Activated CD4-positive, alpha-beta T cell treated with anti-CD3 and anti-CD28 coated beads, Interleukin-2, amount 50 U/mL, for 1 hour (primary cell): ENCODE measurements at regions not wholly inside any gene's neighbourhood (a gene's known extent, or its start where the extent isn't known, plus 50 kb on each side); places are given as distances from the start of the nearest gene placed in this dataset.
"Not testable (repeated sequence)": the region's sequence is repeated elsewhere in the genome, so short reads cannot be mapped to it uniquely, and the experiment has no call there.

Experiments used
- DNase-seq: peaks from one replicate; pipeline ENCODE4 v3.0.0-alpha.2; 2020

DNA sequence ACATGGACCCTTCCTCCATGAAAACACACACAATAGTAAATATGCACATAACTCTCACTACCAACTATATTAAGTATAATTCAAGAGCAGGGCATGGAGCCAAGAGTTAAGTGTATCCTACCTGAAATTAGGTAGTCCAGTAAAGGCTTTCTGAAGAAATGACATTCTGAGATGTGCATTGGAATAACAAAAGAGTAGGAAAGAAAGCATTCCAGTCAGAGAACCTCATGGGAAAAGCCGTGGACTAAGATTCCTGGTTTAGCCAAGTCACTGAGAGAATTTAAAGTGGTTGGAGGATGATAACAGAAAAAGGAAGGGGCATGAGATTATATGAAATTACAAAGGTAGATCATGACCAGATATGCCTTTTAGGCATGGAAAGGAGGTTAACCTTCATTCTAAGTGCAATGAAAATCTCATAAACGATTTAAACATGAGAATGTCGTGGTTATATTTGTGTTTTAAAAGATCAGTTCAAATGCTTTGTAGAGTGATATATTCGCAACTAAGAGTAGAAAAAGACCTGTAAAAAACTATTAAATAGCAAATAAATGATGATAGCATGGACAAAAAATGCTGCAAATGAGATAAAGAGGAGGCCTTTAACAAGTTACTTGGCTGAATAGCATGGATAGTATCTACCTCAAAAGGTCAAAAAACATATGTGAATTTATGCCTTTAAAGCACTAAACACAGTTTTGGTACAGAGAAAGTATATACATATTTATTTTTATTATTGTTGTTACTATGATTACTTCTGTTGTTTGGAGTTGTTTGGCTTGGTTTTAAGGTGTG, 767.4 kb upstream of the GHITM start:
- DNase-seq, result no peak

DNA sequence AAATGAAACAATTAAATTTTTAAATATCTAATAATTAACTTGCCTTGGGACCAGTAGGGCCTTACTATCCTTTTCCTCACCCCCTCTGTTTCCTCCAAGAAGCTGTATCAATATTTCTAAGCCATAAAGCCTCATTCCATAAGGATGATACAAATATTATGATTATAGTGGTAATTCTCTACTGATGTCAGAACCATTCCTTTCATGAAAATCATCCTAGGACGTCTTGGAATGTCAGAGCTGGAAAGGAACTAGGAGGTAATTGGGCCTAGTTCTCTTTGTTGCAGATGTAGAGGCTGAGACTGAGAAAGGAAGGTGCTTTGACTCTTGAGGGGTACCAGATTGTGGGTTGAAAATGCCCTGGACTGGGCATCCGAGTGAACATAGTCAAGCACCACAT, 766.7 kb upstream of the GHITM start:
- DNase-seq, result no peak

DNA sequence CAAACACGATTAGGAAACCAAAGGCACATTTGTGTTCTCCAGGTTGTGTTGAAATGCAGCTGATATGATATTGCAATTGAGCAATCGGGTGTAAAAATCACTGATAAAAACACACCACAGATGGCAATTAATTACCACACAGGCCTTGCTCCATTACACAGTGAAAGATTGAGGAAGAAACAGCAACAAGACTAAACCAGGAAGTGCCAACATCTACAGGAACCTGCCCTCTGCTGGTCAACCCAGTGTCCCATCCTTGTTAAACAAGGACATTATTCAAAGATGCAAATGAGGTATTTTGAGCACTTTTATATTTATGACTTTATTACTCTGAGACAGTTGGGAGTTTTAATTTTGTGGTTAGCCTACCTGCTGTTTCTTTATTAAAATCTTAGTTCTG, 765.6 kb upstream of the GHITM start:
- DNase-seq, result no peak

DNA sequence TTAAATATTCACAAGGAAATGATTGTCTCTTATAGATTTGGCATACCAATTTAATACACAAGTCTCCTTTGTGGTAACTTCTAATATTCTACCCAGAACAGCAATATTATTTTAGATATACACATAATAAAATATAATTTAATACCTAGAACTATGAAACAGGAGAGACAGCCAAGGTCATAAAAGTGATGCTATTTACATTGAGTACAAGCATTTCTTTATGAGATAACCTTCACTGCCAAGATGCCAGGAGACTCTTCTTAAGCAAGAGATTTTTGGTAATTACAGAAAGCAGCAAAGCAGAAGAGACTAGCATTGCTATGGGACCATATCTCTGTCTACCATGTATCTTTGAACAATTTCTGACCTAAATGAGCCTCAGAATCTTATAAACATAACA, 764.6 kb upstream of the GHITM start:
- no peak for DNase-seq

DNA sequence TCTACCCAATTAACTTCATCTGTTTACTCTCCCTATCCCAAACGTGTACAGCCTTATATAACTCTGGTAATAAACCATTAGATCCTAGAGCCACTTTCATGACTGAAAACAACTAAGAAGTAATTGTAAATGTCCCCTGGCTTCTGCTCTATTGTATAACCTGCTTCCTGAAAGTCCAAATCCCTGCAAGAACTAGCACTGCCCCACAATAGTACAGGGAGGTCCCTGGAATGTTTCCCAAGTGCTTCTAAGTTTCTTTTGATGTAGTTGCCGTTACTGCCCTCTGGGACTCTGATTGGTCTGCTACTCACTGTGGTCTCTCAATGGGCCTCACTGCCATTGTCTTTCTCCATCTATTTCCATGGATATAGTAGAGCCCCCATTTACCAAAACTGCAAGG, 764.0 kb upstream of the GHITM start:
- DNase-seq, result no peak

DNA sequence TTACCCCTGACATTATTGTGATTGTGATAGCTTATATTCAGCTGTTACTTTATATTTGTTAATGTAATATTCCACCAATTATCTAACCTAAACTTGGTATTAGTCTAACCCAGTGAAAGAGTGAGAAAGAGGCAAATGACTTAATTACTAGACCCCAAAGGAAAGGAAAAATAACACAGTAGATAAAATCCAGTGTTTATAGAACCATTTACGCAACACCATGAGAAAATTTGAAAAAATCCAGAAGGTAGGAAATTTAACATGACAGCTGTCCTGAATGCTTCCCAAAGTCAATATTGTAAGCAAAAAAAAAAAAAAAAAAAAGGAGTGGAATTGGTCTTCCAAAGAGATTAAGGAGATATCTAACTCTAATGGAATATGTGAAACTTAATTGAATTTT, 741.5 kb upstream of the GHITM start:
- no peak for DNase-seq

DNA sequence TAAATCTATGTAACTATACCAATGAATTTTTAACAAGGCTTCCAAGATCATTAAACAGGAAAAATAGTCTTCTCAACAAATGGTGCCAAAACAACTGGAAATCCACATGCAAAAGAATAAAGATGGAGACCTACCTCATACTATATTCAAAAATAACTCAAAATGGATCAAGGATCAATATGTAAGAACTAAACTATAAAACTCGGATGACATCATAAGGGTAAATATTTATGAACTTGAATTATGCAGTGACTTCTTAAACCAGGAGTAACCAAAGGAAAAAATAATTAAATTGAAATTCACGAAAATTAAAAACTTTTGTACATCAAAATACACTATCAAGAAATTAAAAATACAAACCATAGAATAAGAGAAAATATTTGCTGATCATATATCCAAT, 728.7 kb upstream of the GHITM start:
- no peak for DNase-seq

DNA sequence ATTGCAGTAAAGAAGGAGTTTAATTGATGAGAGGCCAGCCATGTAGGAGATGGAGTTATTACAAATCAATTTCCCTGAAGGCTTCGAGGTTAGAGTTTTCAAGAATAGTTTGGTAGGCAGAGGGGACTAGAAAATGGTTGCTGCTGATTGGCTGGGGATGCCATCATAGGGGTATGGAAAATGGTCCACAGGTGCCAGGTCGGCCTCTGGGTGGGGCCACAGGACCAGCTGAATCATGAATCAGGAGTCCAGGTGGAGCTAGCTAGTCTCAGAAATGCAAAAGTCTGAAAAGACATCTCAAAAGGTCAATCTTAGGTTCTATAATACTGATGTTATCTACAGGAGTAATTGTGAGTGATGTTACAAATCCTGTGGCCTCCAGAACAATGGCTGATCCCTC, 714.0 kb upstream of the GHITM start:
- DNase-seq, result no peak

DNA sequence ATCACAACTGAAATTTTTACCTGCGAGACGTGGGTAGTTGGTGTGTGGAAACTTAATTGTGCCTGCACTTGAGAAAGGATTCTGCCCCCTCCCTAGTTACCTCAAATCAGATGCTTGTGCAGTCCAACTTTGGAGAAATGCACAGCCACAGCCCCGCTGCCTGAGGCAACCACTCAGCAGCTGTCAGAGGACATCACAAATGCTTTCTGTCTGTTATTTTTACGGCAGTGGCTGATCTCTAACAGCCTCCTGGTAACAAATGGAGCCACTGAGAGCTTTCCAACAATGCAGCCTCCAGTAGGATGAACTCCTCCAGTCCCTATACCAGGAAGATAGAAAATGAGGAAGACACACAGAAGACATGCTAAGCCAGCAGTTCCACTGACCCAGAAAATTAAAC, 712.2 kb upstream of the GHITM start:
- DNase-seq, result no peak

DNA sequence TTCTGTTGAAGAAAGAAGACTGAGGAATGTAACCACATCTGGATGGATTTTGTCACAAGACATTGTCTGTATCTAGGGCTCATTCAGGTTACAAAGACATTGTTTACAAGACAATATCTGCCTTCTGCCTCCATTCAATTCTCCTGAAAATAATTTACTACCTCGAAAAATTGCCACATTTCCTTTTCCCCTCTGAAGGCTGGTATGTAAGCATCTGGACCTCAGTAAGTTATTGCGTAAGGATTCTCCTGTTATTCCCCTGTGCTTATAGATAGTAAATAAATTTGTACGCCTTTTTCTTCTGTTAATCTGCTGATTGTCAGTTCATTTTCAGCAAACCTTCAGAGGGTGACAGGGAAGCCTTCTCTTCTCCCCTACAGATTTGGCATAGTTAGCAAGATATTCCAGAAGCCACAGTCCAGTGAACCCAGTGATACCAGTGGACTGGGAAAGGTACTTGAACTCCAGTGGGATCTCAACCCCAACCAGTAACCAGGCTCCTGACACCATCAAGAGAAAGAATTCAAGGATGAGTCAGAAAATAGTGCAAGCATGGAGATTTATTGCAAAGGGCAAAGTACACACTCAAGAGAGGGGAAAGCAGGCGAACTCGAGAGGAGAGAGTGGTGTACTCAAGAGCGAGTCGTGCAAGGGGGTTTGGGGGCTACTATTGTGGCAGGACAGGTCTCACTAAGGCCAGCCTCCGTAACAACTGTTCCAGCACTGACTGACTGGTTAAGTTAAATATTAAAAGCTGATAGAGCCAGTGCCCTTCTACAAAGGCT, 706.9 kb upstream of the GHITM start:
- no peak for DNase-seq

DNA sequence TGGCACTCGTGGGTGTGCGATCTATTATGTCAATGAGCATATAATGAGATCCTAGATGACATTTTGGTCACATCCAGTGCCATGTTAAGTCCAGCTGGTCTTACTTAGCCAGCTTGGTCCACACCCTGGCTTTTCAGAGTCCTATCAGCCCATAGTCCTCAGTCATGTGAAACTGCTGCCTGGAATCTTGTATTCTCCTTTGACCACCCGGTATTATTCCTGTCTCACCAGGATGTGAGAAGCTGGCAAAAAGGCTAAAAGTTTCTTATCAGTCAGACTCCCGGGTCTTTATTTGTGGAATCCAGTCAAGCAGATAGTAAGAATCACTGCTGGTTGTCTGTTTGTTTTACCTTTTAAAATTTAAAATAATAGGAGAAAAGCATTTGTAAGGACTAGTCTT, 705.6 kb upstream of the GHITM start:
- no peak for DNase-seq

DNA sequence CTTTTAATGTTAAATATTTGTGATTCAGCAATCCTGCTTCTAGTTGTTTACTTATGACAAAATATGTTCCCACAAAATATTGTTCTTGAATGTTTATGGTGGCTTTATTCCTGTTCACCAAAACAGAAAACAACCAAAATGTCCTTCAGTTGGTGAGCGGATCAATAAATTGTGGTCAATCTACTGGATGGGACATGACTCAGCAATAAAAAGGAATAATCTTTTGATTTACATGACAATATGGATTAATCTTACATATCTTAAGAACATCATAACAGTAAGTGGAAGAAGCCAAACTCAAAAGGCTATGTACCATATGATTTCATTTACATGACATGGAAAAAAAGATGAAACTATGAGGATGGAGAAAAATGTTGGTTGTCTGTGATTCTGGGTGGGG, 691.3 kb upstream of the GHITM start:
- DNase-seq, result no peak

DNA sequence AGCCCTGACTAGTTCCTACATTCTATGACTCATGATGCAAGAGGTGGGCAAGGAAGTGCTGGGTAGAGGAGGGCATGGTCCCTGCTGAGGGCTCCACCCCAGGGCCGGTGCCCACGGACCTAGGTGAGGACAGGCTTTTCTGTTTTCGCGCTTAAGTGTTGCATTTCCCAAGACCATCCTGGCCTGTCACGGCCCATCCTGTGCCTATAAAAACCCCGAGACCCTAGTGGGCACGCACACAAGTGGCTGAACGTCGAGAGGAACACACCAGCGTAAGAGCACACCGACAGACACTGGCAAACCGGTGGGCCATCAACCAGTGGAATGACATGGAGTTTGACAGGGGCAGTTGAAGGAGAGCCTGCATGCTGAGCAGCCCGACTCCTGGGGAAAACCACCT, 680.7 kb upstream of the GHITM start:
- DNase-seq, result no peak

DNA sequence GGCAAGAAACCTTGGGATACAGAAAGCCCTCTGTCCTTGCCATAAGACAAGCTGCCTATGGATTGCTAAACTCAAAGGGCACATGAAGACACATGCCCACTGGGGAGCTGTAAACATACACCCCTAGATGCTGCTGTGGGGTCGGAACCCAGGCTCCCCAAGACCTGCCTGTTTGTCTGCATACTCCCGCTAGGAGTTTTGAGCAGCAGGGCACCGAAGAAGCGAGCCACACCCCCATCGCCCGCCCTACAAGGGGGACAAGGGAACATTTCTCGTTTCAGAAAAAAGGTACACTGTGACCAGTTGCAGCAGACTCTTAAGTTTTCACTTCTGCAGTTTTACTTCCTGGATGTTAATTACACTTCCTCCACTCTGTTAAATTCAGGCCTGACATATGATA, 680.2 kb upstream of the GHITM start:
- DNase-seq, result no peak

DNA sequence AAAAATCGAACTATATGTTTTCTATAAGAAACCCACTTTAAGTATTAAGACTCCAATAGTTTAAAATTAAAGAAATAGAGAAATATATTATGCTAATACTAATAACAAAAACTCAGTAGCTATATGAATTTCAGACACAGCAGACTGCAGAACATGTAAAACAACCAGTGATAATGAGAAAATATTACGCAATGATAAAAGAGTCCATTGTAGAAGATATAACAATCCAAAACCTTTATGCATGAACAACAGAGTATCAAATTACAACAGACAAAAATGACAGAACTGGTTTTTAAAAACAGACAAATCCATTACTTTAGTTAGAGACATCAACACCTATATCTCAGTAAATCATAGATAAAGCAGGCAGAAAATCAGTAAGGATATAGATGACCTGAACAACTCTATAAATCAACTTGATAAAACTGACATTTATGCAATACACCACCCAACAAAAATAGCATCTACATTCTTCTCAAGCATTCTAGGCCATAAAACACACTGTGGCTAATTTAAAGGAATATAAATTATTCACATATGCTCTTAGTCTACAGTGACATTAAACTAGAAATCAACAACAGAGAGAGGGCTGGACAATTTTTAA, 669.5 kb upstream of the GHITM start:
- DNase-seq, result no peak

DNA sequence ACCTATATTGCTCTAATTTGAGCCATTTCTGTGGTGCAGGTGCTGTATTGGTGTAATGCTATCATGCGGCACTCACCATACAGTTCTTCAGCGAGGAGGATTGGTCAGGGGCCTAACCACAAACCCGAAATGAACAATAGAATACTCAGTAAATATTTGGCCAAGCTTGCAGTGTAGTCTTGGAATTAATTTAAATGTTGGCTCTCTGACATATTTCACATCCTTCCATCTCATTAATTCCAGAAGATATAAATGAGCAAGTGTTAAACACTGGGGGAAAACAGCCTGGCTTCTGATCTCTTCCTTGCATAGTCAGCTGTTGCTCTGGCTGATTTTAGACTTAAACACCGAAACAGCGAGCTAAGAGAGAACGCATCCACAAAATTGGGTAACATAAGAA, 663.1 kb upstream of the GHITM start:
- DNase-seq, result no peak

DNA sequence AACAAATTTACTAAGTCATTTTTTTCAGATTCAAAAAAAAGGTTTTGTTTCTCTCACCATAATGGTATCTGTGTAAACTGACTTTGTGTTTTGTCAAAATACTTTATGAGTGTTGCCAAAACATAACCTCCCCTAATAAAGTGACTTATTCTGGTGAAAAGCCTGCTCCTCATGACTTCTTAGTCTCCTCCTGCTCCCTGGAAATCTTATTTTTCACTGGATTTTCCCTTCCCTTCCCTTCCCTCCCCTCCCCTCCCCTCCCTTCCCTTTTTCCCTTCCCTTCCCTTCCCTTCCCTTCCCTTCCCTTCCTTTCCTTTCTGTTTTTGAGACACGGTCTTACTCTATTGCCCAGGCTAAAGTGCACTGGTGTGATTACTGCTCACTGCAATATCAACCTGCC, 650.1 kb upstream of the GHITM start:
- no peak for DNase-seq

DNA sequence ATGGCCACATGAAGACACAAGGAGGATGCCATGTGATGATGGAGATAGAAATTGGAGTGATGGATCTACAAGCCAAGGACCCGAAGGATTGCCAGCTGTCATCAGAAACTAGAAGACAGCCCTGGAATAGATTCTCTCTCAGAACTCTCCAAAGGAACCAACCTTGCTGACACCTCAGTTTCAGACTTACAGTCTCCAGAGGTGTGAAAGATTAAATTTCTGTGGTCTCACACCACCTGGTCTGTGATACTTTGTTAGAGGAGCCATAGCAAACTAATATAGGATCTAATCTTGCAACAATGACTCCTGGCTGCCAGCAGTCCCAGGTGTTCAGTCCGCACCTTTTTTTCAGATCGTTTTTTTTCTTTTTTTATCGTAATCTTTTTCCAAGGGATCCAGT, 647.3 kb upstream of the GHITM start:
- no peak for DNase-seq

DNA sequence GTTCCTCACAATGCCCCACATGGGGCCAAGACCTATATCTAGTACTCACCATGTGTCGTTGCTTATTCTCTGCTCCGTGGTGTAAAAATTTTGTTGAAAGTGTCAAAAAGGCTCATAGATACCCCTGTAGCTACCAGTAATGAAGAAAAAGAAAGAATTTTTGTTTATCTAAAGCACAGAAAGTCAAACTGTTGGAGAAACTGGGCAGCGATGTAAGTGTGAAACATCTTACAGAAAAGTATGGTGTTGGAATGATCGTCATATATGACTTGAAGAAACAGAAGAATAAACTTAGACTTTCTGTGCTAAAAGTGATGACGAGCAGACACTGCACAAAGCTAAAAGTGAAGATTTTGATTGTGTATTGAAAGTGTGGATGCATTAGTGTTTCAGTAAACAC, 626.6 kb upstream of the GHITM start:
- DNase-seq, result no peak

DNA sequence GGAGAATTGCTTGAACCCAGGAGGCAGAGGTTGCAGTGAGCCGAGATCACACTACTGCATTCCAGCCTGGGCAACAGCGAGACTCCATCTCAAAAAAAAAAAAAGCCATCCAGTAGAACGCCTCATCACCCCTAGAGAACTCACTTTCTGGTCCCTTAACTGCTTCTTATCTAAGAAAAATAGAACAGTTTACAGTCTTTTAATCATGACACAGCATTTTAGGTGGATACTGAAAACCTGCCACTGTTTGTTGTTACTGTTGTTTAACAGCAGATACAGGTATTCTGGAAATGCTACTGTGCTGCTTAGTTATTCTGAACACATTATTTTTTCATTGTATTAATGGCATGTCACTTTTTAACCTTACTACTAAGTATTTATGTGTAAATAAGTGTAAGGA, 624.3 kb upstream of the GHITM start:
- DNase-seq, result no peak

DNA sequence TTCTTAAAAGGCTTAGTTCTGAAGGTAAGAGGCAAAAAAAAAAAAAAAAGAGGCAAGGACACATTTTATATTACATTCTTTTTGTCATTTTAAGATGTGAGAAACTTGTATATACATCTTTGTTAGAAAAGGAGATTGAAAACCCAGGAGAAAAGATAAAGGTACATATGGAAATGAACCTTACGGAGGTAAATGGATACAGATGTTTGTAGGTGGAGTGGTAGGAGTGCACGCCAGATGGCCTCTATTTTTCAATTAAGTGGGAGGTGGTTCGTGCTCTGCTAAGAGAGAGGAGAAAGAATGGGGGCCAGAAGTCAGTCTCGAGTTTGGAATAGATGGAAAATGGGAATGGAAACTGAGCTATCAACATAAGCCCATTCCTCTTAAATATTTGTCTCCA, 622.5 kb upstream of the GHITM start:
- DNase-seq, result no peak

DNA sequence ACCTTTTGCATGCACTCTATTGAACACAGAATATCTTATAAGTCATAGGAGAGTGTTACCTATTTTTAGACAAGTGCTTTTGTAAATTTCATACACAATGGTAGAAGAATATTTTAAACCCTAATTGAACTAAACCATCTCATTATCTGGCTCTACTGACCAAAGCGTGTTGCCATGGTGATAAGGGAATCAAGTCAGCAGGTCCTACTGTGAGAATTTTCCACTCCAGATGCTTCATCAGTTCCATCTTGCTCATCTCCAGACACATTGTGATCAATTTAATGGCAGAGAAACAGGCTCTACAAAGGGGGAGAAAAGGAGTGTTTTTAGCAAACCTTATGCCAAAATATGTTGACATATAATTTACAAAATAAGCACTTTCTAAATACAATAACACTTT, 621.9 kb upstream of the GHITM start:
- no peak for DNase-seq

DNA sequence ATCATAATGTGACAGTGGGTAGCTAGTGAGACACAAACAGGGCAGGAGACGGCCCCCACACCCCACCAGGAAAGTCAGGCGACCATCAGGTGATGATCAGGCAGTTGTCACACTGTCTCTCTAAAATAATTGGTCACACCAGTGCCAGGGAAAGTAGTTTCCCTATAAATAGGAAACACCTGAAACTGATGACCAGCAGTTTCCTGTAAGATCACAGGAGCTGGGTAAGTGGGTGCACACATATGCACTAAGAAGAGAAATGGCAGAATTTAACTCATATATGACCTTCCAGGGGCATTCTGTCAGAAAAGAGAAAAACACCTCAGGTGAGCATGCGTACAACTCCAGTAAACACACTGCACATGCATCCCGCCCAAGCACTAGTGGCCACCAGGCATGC, 620.5 kb upstream of the GHITM start:
- DNase-seq, result no peak

DNA sequence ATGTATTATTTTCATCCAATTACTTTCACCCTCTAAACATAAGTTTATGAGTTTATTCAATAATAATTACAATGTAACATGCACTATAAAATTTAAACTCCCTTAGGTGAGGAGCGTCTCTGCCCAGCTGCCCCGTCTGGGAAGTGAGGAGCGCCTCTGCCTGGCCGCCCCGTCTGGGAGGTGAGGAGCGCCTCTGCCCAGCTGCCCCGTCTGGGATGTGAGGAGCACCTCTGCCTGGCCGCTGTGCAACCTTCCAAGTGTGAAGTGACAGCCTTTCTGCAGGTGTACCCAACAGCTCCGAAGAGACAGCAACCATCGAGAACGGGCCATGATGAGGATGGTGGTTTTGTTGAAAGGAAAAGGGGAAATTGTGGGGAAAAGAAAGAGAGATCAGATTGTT, 618.9 kb upstream of the GHITM start:
- DNase-seq, result not testable (repeated sequence)
